ENCODE measurements at regions not wholly inside any gene's neighbourhood (a gene's known extent, or its start where the extent isn't known, plus 50 kb on each side); places are given as distances from the start of the nearest gene placed in this dataset.

- TF ChIP-seq HMGXB4 (CRISPR knock-in tag; IDR thresholded peaks at IDR 0.05; ENCODE audit: borderline replicate concordance in 1 of 2, low read depth in 1 of 2) (no peak), STAT6 (CRISPR knock-in tag; IDR thresholded peaks at IDR 0.05; ENCODE audit: borderline replicate concordance) (no peak), BORCS8-MEF2B (CRISPR knock-in tag; IDR thresholded peaks at IDR 0.05) (no peak), DNMT1 (CRISPR knock-in tag; IDR thresholded peaks at IDR 0.05) (no peak), ZNF543 (CRISPR knock-in tag; IDR thresholded peaks at IDR 0.05) (no peak), PHF8 (CRISPR knock-in tag; IDR thresholded peaks at IDR 0.05) (no peak), MATR3 (CRISPR knock-in tag; IDR thresholded peaks at IDR 0.05) (no peak)
These were observed 389.4 kb downstream of the CDH9 start (continued) for GRCh38 chr5:26649000-26649399.

- intact Hi-C loops (cut with micrococcal nuclease; ENCODE audit: unreplicated experiment): no loop called here
- no TSS peak for BruUV-seq (replicated peaks)
- CTCF ChIA-PET (ENCODE audit: low intra/inter-chr PET ratio, low total read pairs): no interaction called here
- no peaks in the 10 kb centered on the region; a peak in 1 of 5 replicates for H3K27me3 ChIP-seq (ENCODE audit: control insufficient read depth in 1 of 2, insufficient read depth in 2 of 2, low read length in 2 of 2)
- no peaks in the 10 kb centered on the region for H3K36me3 ChIP-seq (replicated peaks in 1 of 2; ENCODE audit: control insufficient read depth in 1 of 2, insufficient read depth in 2 of 2, low read length in 2 of 2)
- ATAC-seq (no peak), DNase-seq (ENCODE audit: low spot score) (no peak), FAIRE-seq (no peak)
- POLR2A ChIA-PET: no interaction called here
- no peak overlapping the region for H2AFZ ChIP-seq (ENCODE audit: low read length)
- no peaks in the 10 kb centered on the region for H3K4me1 ChIP-seq (ENCODE audit: insufficient read depth, low read length)
- no peak overlapping the region for H3K4me2 ChIP-seq (ENCODE audit: low read depth, low read length)
- TF ChIP-seq PAF1 (CRISPR knock-in tag; IDR thresholded peaks at IDR 0.05) (no peak), ZNF383 (CRISPR knock-in tag; IDR thresholded peaks at IDR 0.05; ENCODE audit: borderline replicate concordance) (no peak), ZNF543 (CRISPR knock-in tag; IDR thresholded peaks at IDR 0.05) (no peak), ZNF788 (CRISPR knock-in tag; IDR thresholded peaks at IDR 0.05; ENCODE audit: borderline replicate concordance) (no peak), DMTF1 (CRISPR knock-in tag; IDR thresholded peaks at IDR 0.05) (no peak), WIZ (CRISPR knock-in tag; IDR thresholded peaks at IDR 0.05) (no peak), BCL6 (CRISPR knock-in tag; IDR thresholded peaks at IDR 0.05) (no peak)
- H3K9ac ChIP-seq (ENCODE audit: insufficient read depth, low read depth, low read length): no peak overlapping the region
- in situ Hi-C loops (cut with HindIII; ENCODE audit: extremely low pct_ligation_motif_present, low pct_unique_long_range_greater_than_20kb): no loop called here
- peaks cover 12% of the 10 kb centered on the region for H3K9me3 ChIP-seq (ENCODE audit: low read length)
- H3K27ac ChIP-seq (ENCODE audit: extremely low read length, insufficient read depth, low read length): no peak overlapping the region
- no peaks in the 10 kb centered on the region for H4K20me1 ChIP-seq (ENCODE audit: insufficient read depth, low read length)
- WGBS (ENCODE audit: low lambda C conversion rate): 9% methylated on average over 2 of the region's 2 CpGs
- H3K4me3 ChIP-seq (replicated peaks in 1 of 3; ENCODE audit: insufficient read depth in 1 of 3, low read depth in 2 of 3, low read length in 3 of 3): no peak overlapping the region
- H3K79me2 ChIP-seq (ENCODE audit: insufficient read depth, low read length): no peaks in the 10 kb centered on the region
These were observed 390.6 kb downstream of the CDH9 start for GRCh38 chr5:26647781-26648180.
